GM21390 (cell line): ENCODE measurements at regions not wholly inside any gene's neighbourhood (a gene's known extent, or its start where the extent isn't known, plus 50 kb on each side); places are given as distances from the start of the nearest gene placed in this dataset.

Experiments used
- ATAC-seq: cut with Tn5 transposase; IDR thresholded peaks from one replicate; pipeline ENCODE4 v1.9.1; 2021; ENCODE audit not compliant: unreplicated experiment

DNA sequence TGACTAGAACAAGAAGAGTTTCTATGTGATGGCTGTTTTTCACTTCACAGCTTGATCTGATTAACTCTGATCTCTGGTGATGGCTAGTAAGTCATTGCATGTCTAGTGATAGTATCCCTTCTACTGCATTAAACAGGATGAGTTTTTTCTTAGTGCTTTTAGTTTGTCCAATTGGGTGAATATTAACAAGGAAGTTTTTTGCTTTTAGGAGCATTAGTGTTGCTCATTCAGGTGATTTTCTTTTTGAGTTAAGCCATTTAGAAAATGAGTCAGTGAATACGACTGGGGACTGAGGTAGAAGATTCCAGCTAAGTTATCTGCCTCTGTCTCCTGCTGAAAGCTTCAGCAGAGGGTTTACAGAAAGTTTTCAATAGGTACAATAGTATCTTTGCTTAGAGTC lies 306.7 kb downstream of the PIK3C3 start:
- no peak for ATAC-seq

DNA sequence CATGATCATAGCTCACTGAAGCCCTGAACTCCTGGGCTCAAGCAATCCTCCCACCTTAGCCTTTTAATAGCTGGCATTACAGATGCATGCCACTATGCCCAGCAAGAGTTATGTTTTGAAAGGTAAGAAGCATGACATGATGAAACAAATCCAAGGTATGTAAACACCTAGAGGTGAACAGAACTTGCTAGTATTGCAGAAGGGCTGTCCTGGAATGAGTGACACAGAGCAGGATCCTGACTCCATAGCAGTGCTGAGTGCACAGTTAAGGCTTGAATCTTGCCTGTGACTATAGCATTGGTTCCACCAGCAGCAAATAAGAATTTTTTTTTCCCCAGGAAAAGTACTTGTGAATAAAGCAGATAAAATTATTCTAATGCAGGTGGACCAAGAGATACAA lies 309.5 kb downstream of the PIK3C3 start:
- ATAC-seq: no peak

DNA sequence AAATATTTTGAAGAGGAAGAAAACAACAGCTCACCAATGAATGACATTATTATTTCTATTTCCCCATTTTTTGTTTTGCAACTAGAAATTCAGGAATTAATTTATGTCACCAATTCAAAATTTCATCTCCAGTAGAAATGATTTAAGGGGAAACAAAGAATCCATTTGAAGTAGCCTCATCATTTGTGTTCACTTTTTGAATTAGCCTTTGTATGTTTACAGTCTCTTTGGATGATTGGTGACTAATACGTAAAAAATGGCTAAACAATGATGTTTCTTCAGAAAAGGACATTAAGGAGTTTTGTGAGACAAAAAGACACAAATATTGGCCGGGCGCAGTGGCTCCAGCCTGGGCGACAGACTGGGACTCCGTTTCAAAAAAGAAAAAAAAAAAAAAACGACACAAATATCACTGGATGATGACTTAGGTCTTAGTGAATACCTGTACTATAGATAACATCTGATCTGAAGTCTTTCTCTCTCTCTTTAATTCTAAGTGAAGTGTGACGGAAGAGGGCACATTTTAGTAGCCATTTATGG lies 313.2 kb downstream of the PIK3C3 start:
- no peak for ATAC-seq

DNA sequence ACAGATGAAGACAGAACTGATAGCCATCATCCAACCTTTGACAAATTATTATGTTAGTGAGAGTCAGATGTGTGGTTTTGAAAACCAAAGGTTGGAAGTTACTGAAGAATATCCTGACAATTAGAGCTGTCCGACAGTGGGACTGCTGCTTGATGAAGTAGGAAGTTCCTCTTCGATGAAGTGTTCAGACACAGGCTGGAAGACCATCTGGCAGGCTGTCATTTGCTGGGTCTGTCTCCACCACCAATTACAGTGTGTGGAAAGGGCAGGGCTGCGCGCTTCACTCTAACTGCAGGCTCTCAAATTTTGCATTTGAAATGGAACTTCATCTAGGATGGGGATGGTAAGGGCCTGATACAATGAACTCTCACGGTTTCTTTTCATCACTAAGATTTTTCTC lies 313.8 kb downstream of the PIK3C3 start:
- no peak for ATAC-seq

DNA sequence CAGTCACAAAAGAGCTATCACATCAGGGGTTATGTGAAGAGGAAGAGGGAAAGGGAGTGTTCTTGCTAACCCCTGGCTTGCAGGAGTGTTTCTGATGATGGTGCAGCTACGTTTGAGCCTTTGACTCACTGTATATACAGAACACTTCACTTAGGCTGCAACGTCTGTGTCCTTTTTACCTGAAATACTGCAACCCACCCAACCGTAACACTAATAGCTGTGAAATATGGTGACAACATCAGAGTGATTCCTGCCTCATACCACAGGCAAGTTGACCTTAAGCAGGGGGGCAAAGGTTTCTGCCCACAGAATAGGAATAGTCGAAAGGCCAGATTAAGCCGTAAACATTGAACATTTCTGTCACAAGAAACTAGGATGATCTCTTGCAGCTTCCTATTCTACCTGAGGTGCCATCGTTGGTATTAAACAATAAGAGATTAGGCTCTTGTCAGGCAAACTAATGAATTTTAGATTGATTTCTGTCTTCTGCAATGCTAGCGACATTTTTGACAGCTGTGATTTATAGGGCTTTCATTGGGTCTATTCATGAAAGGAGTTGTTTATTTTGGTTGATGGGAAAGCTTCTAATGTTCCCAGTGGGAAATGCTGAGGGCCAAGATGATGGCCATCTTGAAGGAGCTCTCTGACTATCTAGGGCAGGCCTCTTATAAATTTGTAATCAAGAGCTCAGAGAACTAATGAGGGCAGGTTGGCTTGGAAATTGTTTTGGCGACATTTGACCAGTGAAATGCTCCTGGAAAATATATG lies 316.8 kb downstream of the PIK3C3 start:
- no peak for ATAC-seq

DNA sequence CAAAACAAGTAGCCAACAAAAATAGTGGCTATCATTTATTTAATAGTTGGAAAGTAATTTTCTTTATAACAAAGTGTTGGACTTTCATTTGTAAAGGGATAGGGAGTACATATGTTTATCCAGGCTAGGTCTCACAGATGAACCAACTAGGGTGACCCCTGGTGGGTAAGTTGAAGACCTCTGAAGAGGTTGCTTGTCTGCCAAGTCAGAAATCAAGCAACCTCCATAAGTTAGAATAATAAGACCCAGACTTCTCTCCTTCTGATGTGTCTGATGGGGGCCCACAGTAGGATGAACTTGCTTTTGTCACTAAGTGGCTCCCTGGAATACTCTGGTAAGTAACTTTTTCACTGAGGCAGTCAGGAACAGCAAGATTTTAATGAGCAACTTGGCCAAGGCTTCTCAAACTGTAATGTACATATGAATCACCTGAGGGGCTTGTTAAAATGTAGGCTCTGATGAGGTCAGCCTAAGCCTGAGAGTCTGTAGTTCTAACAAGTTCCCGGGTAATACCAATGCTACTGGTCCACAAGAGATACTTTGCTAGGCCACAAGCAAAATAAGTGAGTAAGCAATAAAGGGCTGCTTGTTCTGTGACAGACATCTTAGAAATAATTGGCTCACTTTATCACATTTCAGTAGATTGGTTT lies 319.6 kb downstream of the PIK3C3 start:
- ATAC-seq: no peak

DNA sequence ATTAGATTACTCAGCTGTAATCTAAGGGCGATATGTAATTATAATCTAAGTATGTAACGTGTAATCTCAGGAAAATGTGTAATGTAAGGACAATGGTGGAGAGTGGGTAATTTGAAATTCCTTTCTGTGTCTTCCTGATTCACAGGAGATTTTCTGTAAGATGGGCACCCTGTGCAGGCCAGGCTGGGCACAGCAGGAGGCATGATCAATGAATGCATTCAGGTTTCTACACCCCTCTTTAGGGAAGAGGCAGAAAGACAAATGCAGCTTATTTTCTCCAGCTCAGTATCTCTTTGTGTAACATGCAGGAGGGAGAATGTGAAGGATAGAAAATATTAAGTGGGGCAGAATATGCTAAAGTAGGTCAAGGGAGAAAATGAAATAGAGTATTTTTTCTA lies 320.1 kb downstream of the PIK3C3 start:
- ATAC-seq: no peak

DNA sequence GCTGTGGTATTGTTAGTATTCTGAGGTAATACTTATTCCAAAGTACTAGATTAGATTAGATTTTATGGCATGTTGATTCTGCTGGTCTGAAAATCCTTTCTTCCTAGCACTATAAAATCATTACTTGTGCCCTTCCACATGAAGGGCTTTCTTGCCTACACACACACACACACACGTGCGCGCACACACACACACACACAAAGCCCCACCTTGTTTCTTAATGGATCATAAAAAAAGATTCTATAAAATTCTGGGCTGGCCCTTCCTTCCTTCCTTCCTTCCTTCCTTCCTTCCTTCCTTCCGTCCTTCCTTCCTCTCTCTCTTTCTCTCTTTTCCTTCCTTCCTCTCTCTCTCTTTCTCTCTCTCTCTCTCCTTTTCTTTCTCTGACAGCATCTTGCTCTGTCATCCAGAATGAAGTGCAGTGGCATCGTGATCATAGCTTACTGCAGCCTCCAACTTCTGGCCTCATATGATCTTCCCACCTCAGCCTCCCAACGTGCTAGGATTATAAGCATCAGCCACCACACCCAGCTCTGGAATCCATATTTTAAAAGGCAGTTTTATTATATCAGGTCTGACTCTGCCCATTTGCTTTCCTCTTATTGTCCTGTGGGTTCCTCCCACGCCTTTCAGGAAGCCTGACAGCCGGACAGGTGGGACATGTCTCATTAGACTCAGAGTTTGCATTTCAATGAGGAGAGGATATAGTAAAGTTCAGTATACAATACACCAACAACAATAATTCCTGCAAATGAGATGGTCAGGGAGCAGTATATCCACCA lies 321.1 kb downstream of the PIK3C3 start:
- no peak for ATAC-seq

DNA sequence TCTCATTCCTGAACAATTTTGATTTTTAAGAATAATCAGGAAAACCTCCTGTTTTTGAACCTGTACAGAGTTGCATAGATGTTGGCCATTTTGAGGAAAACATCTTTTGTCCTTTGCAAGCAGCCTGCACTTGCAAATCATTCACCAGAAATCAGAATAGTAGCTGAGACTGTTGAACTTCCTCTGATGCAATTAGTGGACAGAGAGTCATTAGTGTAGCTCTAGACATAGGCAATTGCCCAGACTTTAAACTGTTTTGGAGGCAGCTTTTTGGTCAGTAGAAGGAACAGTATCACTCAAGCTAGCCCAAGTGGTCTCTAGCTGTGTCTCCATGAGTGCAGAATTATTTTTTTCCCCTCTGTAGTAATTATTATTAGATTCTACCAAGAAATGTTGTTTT lies 326.1 kb downstream of the PIK3C3 start:
- ATAC-seq: no peak

DNA sequence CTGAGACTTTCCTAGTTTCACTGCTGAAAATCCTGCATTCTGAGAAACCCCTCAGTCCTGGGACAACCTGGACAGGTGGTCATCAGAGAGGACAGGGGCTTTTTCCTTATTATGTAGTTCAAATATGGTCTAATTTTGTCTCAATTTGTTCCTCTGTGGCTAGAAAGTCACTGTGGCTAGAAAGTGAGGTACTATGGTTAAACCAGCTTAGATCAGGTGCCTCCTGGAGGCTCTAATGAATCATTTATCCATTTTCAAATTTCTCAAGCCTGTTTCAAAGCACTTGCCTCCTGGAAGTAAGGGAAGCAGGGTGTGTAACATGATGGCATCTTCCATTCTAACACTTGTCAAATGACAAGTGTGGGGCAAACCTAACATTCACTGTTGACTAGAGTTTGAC lies 326.8 kb downstream of the PIK3C3 start:
- no peak for ATAC-seq

DNA sequence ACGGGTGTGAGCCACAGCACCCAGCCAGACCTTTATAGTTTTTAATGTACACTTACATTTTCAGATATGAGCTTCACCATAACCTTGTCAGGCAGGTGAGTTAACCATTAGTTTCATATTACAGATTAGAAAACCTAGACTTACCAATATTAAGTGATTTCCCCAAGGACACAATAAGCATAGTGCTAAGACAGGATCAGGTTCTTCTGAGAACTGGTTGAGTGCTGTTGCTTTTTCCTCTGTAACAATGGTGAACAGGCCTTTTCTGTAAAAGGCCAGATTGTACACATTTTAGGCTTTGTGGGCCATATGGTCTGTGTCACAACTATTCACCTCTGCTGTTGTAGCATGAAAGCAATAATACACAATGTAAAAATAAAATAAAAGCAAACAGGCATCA lies 332.0 kb downstream of the PIK3C3 start:
- no peak for ATAC-seq

DNA sequence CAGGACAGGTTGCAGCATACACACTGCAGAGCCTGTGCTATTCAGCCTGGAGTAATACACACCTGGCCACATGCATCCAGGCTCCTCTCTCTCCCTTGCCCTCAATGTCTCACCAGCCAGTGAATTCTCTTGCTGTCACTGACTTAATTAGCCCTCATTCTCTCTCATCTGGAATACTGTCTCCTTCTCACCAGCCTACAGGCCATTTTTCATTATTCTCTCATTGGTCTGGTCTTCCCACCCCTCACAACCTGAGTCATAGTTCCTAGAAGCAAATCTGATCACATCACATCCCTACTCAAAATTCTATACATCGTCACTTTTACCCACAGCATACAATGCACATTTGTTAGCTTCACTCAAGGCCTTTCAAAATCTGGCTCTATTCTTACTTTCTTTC lies 333.1 kb downstream of the PIK3C3 start:
- no peak for ATAC-seq

DNA sequence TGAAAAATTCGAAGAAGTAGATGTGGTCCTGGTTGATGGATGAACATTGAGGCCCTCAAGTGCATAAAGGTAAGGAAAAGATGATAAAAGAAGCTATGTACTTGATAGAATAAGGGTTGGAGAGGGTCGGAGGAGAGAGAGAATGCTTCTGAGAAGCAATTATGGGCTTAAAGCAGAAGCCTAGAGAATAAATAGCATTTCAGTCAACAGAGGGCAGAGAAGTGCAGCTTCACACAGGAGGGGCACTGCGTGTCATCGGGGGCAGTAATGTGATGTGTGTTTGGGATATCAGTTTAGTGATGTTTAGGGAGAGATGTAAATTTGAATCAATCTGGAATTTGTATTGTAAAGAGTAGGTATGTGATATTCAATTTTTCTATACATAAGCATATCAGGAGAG lies 334.5 kb downstream of the PIK3C3 start:
- no peak for ATAC-seq

DNA sequence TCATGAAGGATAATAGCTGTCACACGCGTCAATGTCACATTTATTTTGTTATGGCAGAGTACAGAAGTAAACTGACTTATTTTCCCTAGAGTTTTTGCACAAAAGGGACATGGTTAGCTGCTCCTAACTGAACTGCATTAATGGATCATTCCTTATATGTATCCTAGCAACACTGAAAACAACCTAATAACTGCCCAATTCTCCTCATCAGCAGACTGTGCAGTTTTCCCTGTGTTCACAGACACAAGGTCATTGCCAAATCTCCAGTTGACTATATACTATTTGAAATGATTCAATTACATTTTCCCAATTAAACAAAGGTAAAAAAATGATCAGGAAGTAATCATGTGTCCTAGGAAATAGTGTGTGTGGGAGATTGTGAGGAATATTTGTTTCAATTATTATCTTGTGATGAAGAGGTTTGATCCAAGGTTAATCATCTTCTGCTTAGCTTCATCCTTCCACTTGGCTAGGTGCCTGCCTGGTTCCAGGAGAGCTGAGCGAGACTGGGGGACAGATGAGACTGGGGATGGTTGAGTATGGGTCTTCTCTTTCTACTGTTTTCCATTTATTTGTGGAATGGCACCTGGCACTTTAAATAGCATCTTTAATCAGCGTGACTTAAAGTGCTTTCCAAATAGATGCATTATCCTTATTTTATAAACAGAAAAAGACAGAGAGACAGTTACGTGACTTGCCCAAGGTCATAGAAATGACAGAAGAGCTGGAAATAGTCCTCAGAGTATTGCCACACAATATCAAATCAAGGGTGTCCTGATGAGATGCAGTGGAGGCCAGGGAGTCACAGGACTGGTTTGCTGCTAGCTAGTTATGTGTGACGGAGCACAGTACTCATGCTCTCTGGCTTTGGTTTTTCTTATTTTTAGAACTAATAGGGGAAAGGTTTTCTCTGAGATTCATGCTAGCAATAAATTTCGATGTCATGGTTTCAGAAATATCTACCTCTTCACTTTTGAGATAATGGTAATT lies 335.6 kb downstream of the PIK3C3 start:
- no peak for ATAC-seq

DNA sequence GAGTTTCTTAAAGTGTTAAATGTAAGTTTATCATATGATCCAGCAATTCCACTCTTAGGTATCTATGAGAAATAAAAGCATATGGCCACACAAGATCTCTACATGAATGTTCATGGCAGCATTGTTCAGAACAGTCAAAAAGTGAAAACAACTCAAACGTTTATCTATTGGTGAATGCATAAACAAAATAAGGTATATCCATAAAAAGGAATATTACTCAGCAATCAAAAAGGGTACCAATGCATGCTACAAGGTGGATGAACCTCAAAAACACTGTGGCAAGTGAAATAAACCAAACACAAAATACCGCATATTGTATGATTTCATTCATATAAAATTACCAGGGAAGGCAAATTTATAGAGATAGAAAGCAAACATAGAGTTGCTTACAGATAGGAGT lies 337.6 kb downstream of the PIK3C3 start:
- ATAC-seq: no peak

DNA sequence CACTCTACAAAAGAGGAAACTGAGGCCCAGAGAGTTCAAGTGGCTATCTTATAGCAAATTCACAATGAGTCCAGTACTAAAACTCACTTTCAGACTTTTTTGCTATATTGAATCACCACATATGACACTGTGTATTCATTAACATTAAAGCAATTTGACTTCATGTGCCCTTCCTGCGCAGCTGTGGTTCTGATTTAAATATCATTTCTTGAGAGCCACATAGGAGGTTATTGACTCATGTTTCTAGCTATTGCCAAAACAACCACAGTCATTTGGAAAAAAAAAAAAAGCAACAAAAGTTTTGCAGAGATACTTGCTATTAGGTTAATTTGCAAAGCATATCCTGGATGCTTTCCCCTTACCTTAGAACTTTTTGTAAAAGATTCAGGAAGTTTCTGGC lies 341.2 kb downstream of the PIK3C3 start:
- no peak for ATAC-seq

DNA sequence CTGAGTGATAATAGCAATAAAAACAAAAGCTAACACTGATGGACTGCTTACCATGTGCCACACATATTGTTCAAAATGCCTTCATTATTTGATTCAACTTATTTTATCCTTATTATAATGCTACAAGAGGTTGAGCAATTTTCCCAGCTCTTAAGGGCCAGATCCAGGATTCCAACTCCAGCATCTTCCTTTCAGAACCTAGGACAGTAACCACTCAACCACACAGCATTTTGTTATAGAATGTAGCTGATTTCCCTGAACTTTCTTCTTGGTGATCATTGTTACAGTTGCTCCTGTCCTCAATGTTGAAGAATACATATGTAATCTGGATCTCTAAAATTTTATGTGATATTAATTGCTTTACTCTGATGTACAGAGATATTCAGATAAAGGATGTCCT lies 341.7 kb downstream of the PIK3C3 start:
- no peak for ATAC-seq

DNA sequence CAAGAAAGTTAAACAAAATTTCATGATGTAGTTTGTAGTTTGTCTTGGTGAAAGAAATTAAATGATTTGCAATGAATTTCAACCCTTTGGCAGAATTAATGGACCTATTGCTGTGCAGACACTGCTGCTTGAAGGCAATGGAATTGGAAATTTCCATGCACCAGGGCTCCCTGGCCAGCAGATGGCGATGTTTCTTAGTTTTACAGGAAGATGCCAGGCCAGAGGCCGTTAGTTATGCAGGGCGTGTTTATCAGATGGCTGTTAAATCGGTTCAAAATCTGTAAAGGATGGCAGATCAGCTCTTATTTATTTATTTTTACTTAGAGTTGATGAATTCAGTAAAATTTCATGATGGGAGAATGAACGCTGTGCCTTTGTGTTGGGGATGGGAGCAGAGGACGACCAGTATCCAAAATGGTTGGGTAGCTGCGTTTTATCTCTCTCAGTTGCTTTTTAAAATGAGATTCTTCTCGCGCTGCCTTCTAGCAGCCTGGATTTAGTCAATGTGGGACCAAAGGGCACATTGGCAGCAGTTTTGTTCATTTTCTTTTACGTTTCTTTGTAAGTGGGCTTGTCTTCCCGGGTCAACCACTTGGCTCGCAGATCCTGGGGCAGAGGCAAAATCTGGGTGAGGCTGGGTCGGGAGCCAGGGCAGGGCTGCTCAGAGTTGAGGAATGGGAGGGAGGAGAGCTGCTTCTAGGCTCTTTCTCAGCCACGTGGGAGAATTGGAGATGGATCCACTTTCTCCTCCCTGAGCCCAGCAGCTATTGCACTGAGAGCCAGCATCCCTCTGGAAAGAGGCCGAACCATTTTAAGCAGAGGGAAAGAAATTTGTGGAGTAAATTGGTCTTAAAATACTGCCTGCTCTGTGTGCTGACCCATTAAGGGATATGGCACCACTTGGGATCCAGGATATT lies 344.0 kb downstream of the PIK3C3 start:
- ATAC-seq: peak; percentile 97

DNA sequence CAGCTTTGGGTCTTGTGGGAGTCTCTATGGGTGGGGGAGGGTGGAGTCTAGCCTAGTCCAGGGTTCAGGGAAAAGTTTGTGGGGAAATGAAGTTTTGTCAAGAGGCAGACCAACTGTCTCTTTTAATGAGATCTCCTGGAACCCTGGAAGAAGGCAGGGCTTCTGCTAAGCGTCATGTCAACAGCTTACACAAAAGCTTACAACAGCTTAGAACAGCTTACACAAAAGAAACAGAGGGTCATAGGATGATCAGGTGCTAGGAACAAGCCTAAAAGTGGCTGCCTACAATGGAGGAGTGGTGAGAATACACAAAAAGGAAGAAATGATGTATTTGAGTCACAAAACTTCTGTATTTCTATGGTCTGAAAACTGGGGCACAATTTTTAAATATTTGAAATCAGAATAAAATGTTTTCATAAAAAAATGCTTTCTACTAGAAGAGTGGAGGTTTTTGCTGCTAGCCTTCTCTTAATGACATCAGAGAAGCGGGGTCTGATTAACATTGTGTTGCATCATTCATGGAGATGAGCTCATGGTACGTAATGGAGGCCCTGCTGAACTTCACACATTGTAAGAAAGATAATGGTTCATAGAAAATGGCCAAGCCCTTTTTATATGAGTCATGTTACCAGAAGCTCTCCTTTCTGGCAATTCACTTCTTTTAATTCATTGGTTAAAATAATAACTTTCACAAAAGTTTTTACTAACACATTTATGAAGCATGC lies 351.0 kb downstream of the PIK3C3 start:
- no peak for ATAC-seq
